ENCODE measurements at regions not wholly inside any gene's neighbourhood (a gene's known extent, or its start where the extent isn't known, plus 50 kb on each side); places are given as distances from the start of the nearest gene placed in this dataset.
"Not testable (repeated sequence)": the region's sequence is repeated elsewhere in the genome, so short reads cannot be mapped to it uniquely, and the experiment has no call there.

GRCh38 chr3:185306286-185306685 lies 52.4 kb upstream of the EHHADH start:
- DNase-seq, result not testable (repeated sequence)

DNA sequence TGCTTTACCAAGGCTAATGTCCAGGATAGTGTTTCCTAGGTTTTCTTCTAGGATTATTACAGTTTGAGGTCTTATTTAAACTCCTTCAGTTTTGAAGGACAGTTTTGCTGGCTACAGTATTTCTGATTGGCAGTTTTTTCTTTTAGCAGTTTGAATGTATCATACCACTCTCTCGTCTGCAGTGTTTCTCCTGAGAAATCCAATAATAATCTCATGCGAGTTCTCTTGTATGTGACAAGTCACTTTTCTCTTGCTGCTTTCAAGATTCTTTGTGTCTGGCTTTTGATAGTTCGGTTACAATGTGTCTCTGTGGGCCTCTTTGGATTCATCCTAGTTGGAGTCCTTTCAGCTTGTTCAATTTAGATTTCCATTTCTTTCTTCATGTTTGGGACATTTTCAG lies 53.0 kb upstream of the EHHADH start:
- DNase-seq, result no peak

DNA sequence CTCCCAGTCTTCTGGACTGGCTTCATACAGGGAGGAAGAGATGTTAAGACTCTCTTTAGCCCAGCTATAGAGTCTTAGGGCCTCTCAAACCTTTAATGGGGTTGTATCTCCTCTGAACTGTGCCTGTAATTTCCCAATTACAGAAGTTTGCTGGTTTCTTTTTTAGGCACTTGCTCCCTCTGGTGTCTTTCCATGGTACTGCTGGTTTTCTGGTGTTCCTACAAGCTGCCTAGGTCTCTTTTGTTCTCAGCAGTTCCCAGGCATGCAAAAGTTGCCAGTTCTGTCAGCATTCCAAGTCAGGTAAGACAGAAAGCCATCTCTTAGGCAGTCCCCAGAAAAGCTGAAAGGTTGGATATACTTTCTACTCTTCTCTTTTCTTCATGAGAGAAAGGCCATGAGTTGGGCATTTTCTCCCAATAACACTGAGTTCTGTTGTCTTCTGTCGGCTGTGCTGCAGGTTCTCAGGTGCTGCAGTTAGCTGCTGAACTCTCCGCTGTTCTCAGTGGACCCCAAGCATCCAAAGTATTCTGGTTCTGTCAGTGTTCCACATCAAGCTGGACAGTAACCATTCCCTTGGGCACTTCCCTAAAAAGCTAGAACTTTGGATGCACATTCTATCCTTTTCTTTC lies 54.4 kb upstream of the EHHADH start:
- DNase-seq, result peak; percentile 81 to 90 (median 84)

GRCh38 chr3:185309302-185309701 lies 53.6 kb upstream of the MAP3K13 start:
- DNase-seq, result no peak

GRCh38 chr3:185309795-185310194 lies 53.1 kb upstream of the MAP3K13 start:
- DNase-seq, result no peak

DNA sequence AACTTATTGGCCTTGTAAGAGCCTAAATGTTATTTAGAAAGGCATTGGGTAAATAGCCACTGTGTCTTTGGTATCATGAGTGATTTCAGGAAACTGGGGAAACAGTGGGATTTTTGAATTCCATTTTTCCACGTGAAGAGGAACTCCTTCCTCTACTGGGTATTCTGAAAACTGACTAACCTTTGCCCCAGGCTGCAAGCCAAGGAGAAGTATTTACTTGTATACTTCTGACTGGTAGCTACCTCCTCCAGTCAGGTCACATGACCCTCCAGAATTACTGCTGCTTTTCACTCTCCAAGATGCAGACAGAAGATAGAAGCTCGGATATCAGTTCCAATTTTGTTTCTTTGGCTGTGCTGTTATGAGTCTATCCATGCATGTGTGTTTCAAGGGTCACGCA lies 50.9 kb upstream of the MAP3K13 start:
- DNase-seq, result peak; percentile 70 to 91 (median 87)
